Neural cell (in vitro differentiated cells): ENCODE measurements at regions not wholly inside any gene's neighbourhood (a gene's known extent, or its start where the extent isn't known, plus 50 kb on each side); places are given as distances from the start of the nearest gene placed in this dataset.

Experiments used
- H2AFZ ChIP-seq: fragments of 200-600, 300-800 bp; sonication (generic), shearing (Covaris generic); 2 replicates; pipeline ENCODE4 v1.6.0; 2014; ENCODE audit warnings: low read depth, mild to moderate bottlenecking, antibody characterized with exemption, low read length, moderate library complexity
- H3F3A ChIP-seq: fragments of 200-600 bp; shearing (Covaris generic); 2 replicates; pipeline ENCODE4 v1.6.1; 2016; ENCODE audit warnings: mild to moderate bottlenecking, moderate library complexity, mixed read lengths, antibody characterized with exemption, low read length; ENCODE audit not compliant: insufficient read depth, poor library complexity, severe bottlenecking
- H3K27ac ChIP-seq: fragments of 200-600, 300-800 bp; sonication (generic), shearing (Covaris generic); 2 replicates; pipeline ENCODE4 v1.5.1; 2014; ENCODE audit warnings: mild to moderate bottlenecking, low read length, moderate library complexity
- H3K27me3 ChIP-seq: fragments of 300-800, 200-600 bp; sonication (generic), shearing (Covaris generic); 2 replicates; pipeline ENCODE4 v1.6.0; 2014; ENCODE audit warnings: mild to moderate bottlenecking, low read depth, low read length, moderate library complexity; ENCODE audit not compliant: insufficient read depth
- H3K36me3 ChIP-seq: fragments of 300-800, 200-600 bp; sonication (generic), shearing (Covaris generic); 2 replicates; pipeline ENCODE4 v1.5.1; 2014; ENCODE audit warnings: mild to moderate bottlenecking, antibody characterized with exemption, low read length, moderate library complexity; ENCODE audit not compliant: insufficient read depth
- H3K4me2 ChIP-seq: fragments of 300-800, 200-600 bp; sonication (generic), shearing (Covaris generic); 2 replicates; pipeline ENCODE4 v1.6.0; 2014; ENCODE audit warnings: mild to moderate bottlenecking, low read length
- H3K4me3 ChIP-seq: fragments of 300-800, 200-600 bp; sonication (generic), shearing (Covaris generic); 2 replicates; pipeline ENCODE4 v1.5.1; 2014; ENCODE audit warnings: mild to moderate bottlenecking, low read length, moderate library complexity
- H3K79me2 ChIP-seq: fragments of 200-600 bp; shearing (Covaris generic); replicated peaks from 2 replicates; pipeline ENCODE4 v1.6.0; 2014; ENCODE audit warnings: mild to moderate bottlenecking, low read length, moderate library complexity; ENCODE audit not compliant: insufficient read depth
- H3K9ac ChIP-seq: fragments of 300-800, 200-600 bp; sonication (generic), shearing (Covaris generic); 2 replicates; pipeline ENCODE4 v1.6.1; 2016; ENCODE audit warnings: mild to moderate bottlenecking, low read length, mixed read lengths
- H3K9me2 ChIP-seq: fragments of 200-600 bp; shearing (Covaris generic); 2 replicates; pipeline ENCODE4 v1.6.1; 2016; ENCODE audit warnings: mild to moderate bottlenecking, low read length, mixed read lengths; ENCODE audit not compliant: insufficient read depth
- H3K9me3 ChIP-seq: fragments of 200-600, 300-800 bp; sonication (generic), shearing (Covaris generic); 2 replicates; pipeline ENCODE4 v1.6.1; 2016; ENCODE audit warnings: mild to moderate bottlenecking, mixed run types, low read length, moderate library complexity, mixed read lengths
- H4K20me1 ChIP-seq: fragments of 200-600 bp; shearing (Covaris generic); 2 replicates; pipeline ENCODE4 v1.6.1; 2016; ENCODE audit warnings: mild to moderate bottlenecking, mixed run types; ENCODE audit not compliant: insufficient read depth
- EP300 ChIP-seq: fragments of 450-650 bp; conservative IDR thresholded peaks from 2 replicates; pipeline ENCODE4 v1.6.1; 2014; ENCODE audit warnings: antibody characterized with exemption, mild to moderate bottlenecking, moderate library complexity; ENCODE audit not compliant: poor library complexity, severe bottlenecking
- EZH2 ChIP-seq: fragments of 200-600, 300-800 bp; shearing (Covaris generic), sonication (generic); IDR thresholded peaks from 2 replicates; pipeline ENCODE4 v1.6.1; 2014; ENCODE audit warnings: antibody characterized with exemption, low read length, borderline replicate concordance, mild to moderate bottlenecking; ENCODE audit not compliant: insufficient read depth, poor library complexity, severe bottlenecking
- MXI1 ChIP-seq: fragments of 450-650 bp; conservative IDR thresholded peaks from 2 replicates; pipeline ENCODE4 v1.6.1; 2014; ENCODE audit warnings: antibody characterized with exemption, mild to moderate bottlenecking; ENCODE audit not compliant: poor library complexity, severe bottlenecking
- POLR2AphosphoS5 ChIP-seq: IDR thresholded peaks from 2 replicates; pipeline ENCODE4 v1.6.1; 2012
- RAD21 ChIP-seq: fragments of 450-650 bp; conservative IDR thresholded peaks from 2 replicates; pipeline ENCODE4 v1.6.1; 2014; ENCODE audit warnings: antibody characterized with exemption, mild to moderate bottlenecking, moderate library complexity
- SMC3 ChIP-seq: fragments of 450-650 bp; conservative IDR thresholded peaks from 2 replicates; pipeline ENCODE4 v1.6.1; 2014; ENCODE audit warnings: antibody characterized with exemption, mild to moderate bottlenecking, moderate library complexity; ENCODE audit not compliant: poor library complexity
- TAF1 ChIP-seq: IDR thresholded peaks from 2 replicates; pipeline ENCODE4 v1.6.1; 2012; ENCODE audit warnings: low read depth
- TF ChIP-seq, protein P1 (sequence below): IDR thresholded peaks from 2 replicates; pipeline ENCODE4 v1.6.1; 2012; ENCODE audit warnings: borderline replicate concordance
- TF ChIP-seq, protein P2 (sequence below): fragments of 450-650 bp; IDR thresholded peaks from 2 replicates; pipeline ENCODE4 v1.5.1; 2014; ENCODE audit warnings: antibody characterized with exemption, mild to moderate bottlenecking, moderate library complexity; ENCODE audit not compliant: poor library complexity, severe bottlenecking

DNA sequence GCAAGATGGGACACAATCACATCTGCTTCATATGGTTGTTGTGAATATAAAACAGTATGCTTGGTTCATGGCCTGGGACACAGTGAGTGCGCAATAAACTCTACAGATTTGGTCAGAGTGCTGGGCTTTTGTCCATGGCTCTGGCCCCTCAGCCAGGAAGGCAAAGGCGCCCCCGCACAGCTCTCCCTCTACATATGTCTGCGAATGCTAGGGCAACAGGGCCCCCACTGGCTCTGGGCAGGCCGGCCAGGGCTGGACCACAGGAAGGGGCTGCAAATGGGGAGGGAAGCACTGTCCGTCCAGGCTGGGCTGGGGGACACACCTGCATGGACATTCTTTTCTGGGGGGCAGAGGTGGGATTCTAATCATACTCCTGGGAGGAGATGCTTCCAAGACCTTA lies 151.8 kb upstream of the MLN start:
- Histone ChIP-seq H4K20me1 (no peaks in the 10 kb centered on the region), H3K4me2 (no peak overlapping the region), H3K27ac (no peak overlapping the region), H3K79me2 (no peaks in the 10 kb centered on the region), H3K9ac (no peak overlapping the region), H2AFZ (no peak overlapping the region), H3K36me3 (no peaks in the 10 kb centered on the region), H3F3A (no peaks in the 10 kb centered on the region), H3K27me3 (no peaks in the 10 kb centered on the region), H3K9me3 (no peaks in the 10 kb centered on the region), H3K9me2 (no peaks in the 10 kb centered on the region), H3K4me3 (no peak overlapping the region)
- no peak for TF ChIP-seq TAF1
- no peak for TF ChIP-seq SMC3
- no peak for TF ChIP-seq EZH2
- TF ChIP-seq RAD21, result no peak
- TF ChIP-seq, protein P1, sequence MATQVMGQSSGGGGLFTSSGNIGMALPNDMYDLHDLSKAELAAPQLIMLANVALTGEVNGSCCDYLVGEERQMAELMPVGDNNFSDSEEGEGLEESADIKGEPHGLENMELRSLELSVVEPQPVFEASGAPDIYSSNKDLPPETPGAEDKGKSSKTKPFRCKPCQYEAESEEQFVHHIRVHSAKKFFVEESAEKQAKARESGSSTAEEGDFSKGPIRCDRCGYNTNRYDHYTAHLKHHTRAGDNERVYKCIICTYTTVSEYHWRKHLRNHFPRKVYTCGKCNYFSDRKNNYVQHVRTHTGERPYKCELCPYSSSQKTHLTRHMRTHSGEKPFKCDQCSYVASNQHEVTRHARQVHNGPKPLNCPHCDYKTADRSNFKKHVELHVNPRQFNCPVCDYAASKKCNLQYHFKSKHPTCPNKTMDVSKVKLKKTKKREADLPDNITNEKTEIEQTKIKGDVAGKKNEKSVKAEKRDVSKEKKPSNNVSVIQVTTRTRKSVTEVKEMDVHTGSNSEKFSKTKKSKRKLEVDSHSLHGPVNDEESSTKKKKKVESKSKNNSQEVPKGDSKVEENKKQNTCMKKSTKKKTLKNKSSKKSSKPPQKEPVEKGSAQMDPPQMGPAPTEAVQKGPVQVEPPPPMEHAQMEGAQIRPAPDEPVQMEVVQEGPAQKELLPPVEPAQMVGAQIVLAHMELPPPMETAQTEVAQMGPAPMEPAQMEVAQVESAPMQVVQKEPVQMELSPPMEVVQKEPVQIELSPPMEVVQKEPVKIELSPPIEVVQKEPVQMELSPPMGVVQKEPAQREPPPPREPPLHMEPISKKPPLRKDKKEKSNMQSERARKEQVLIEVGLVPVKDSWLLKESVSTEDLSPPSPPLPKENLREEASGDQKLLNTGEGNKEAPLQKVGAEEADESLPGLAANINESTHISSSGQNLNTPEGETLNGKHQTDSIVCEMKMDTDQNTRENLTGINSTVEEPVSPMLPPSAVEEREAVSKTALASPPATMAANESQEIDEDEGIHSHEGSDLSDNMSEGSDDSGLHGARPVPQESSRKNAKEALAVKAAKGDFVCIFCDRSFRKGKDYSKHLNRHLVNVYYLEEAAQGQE, result no peak
- no peak for TF ChIP-seq MXI1
- TF ChIP-seq, protein P2, sequence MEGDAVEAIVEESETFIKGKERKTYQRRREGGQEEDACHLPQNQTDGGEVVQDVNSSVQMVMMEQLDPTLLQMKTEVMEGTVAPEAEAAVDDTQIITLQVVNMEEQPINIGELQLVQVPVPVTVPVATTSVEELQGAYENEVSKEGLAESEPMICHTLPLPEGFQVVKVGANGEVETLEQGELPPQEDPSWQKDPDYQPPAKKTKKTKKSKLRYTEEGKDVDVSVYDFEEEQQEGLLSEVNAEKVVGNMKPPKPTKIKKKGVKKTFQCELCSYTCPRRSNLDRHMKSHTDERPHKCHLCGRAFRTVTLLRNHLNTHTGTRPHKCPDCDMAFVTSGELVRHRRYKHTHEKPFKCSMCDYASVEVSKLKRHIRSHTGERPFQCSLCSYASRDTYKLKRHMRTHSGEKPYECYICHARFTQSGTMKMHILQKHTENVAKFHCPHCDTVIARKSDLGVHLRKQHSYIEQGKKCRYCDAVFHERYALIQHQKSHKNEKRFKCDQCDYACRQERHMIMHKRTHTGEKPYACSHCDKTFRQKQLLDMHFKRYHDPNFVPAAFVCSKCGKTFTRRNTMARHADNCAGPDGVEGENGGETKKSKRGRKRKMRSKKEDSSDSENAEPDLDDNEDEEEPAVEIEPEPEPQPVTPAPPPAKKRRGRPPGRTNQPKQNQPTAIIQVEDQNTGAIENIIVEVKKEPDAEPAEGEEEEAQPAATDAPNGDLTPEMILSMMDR, result no peak
- TF ChIP-seq POLR2AphosphoS5, result no peak
- no peak for TF ChIP-seq EP300

DNA sequence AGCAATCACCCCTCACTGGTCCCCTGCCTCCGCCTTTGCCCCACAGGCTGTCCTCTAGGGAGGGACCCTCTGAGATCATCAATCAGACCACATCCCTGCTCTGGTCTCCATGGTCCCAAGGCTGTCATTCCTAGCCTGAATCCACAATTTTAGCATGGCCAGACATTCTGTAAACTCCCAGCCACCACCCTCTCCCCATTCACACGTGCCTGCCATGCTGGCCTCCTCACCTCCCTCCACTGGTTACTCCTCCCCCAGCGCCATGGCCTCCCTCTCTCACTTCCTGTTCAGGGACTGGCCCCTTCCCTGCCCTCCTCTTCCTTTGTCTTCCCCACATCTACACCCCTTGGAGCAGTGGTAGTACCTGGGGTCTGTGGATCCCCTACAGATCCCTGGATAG lies 150.7 kb upstream of the MLN start:
- no peak overlapping the region for H2AFZ ChIP-seq

More for the DNA sequence above, 150.7 kb upstream of the MLN start:
- Histone ChIP-seq H3F3A (no peaks in the 10 kb centered on the region), H3K9me3 (no peaks in the 10 kb centered on the region), H4K20me1 (no peaks in the 10 kb centered on the region), H3K27me3 (no peaks in the 10 kb centered on the region), H3K36me3 (no peaks in the 10 kb centered on the region), H3K79me2 (no peaks in the 10 kb centered on the region), H3K4me2 (no peak overlapping the region), H3K27ac (no peak overlapping the region), H3K4me3 (no peak overlapping the region), H3K9ac (no peak overlapping the region), H3K9me2 (no peaks in the 10 kb centered on the region)
- TF ChIP-seq TAF1 (no peak), RAD21 (no peak), SMC3 (no peak), POLR2AphosphoS5 (no peak), EP300 (no peak), MXI1 (no peak), EZH2 (no peak)
- TF ChIP-seq, protein P1, result no peak
- TF ChIP-seq, protein P2, result no peak
